Stimulated activated CD4-positive, alpha-beta T cell treated with anti-CD3 and anti-CD28 coated beads, Interleukin-2, amount 100 ng/mL, for 4 hours (primary cell): ENCODE measurements at regions not wholly inside any gene's neighbourhood (a gene's known extent, or its start where the extent isn't known, plus 50 kb on each side); places are given as distances from the start of the nearest gene placed in this dataset.
"Not testable (repeated sequence)": the region's sequence is repeated elsewhere in the genome, so short reads cannot be mapped to it uniquely, and the experiment has no call there.

Experiments
- DNase-seq: peaks from one replicate; pipeline ENCODE4 v3.0.0-alpha.2; 2020; ENCODE audit warnings: low read depth

GRCh38 chr13:48808683-48809082 lies 155.0 kb downstream of the CYSLTR2 start:
- no peak for DNase-seq

- no peak for DNase-seq
These were observed 156.3 kb downstream of the CYSLTR2 start for GRCh38 chr13:48810013-48810412.

GRCh38 chr13:48813518-48813917 lies 159.8 kb downstream of the CYSLTR2 start:
- DNase-seq = no peak

GRCh38 chr13:48816700-48817099 lies 159.0 kb upstream of the FNDC3A start:
- no peak for DNase-seq

GRCh38 chr13:48817166-48817802 lies 158.4 kb upstream of the FNDC3A start:
- no peak for DNase-seq

GRCh38 chr13:48818495-48819356 lies 157.0 kb upstream of the FNDC3A start:
- no peak for DNase-seq

- no peak for DNase-seq
These were observed 156.3 kb upstream of the FNDC3A start for GRCh38 chr13:48819376-48819775.

- DNase-seq = no peak
These were observed 155.8 kb upstream of the FNDC3A start for GRCh38 chr13:48819899-48820298.

- not testable (repeated sequence) for DNase-seq
These were observed 152.2 kb upstream of the FNDC3A start for GRCh38 chr13:48823526-48823925.

- no peak for DNase-seq
These were observed 149.7 kb upstream of the FNDC3A start for GRCh38 chr13:48826039-48826438.

GRCh38 chr13:48826922-48827454 lies 148.7 kb upstream of the FNDC3A start:
- DNase-seq = not testable (repeated sequence)

GRCh38 chr13:48827709-48828108 lies 148.0 kb upstream of the FNDC3A start:
- no peak for DNase-seq

GRCh38 chr13:48828962-48829411 lies 146.7 kb upstream of the FNDC3A start:
- no peak for DNase-seq

- DNase-seq = no peak
These were observed 146.2 kb upstream of the FNDC3A start for GRCh38 chr13:48829536-48829935.

GRCh38 chr13:48831248-48831647 lies 144.5 kb upstream of the FNDC3A start:
- no peak for DNase-seq

- DNase-seq = no peak
These were observed 142.3 kb upstream of the FNDC3A start for GRCh38 chr13:48833412-48833811.

- not testable (repeated sequence) for DNase-seq
These were observed 140.4 kb upstream of the FNDC3A start for GRCh38 chr13:48835326-48835725.

GRCh38 chr13:48838193-48838973 lies 137.3 kb upstream of the FNDC3A start:
- no peak for DNase-seq

GRCh38 chr13:48839171-48839570 lies 136.5 kb upstream of the FNDC3A start:
- no peak for DNase-seq

- DNase-seq = no peak
These were observed 135.3 kb upstream of the FNDC3A start for GRCh38 chr13:48840366-48840765.

- DNase-seq = no peak
These were observed 133.4 kb upstream of the FNDC3A start for GRCh38 chr13:48842316-48842715.

- no peak for DNase-seq
These were observed 131.9 kb upstream of the FNDC3A start for GRCh38 chr13:48843630-48844380.
